ENCODE measurements at regions not wholly inside any gene's neighbourhood (a gene's known extent, or its start where the extent isn't known, plus 50 kb on each side); places are given as distances from the start of the nearest gene placed in this dataset.
"Not testable (repeated sequence)": the region's sequence is repeated elsewhere in the genome, so short reads cannot be mapped to it uniquely, and the experiment has no call there.

DNA sequence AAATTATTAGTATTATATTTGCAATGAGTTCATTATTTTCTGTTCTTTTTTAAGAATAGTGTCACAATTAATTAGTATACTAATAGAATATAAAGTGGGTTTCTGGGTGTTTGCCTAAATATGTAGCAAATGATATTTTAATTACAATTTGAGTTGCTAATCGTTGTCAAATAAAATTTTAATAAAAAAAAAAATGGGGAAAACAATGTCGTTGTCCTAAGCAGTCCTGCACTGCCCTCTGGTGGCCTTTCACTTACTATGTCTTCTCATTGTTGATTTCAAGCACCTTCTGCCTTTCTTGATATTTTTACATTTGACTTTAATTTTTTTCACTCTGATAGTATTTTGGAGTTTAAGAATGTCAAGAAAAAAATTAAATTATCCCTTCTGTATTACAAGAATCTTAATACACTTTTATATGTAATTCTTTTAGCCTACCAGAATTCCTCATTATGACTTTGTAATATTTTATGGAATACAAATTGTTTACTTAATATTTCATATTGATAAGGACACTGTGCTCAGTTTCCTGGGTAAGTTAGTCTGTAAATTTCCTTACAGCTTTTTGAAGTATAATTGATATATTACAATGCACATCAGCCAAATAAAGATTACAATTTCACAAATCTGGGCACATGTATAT, 104.5 kb upstream of the FMN2 start:
- Histone ChIP-seq H3K36me3 (no peaks in the 10 kb centered on the region), H3K4me3 (no peak overlapping the region), H3K27ac (no peak overlapping the region), H3K27me3 (no peaks in the 10 kb centered on the region), H3K9me3 (no peaks in the 10 kb centered on the region), H3K4me1 (ENCODE audit: insufficient read depth) (no peaks in the 10 kb centered on the region)
- intact Hi-C loops (cut with DNase I) = no loop called here
- DNase-seq = peak in 2 of 5 donors; percentile 40 to 41
- TF ChIP-seq POLR2A (IDR thresholded peaks at IDR 0.05) (no peak), EP300 (IDR thresholded peaks at IDR 0.05) (no peak)
- TF ChIP-seq, protein P1, sequence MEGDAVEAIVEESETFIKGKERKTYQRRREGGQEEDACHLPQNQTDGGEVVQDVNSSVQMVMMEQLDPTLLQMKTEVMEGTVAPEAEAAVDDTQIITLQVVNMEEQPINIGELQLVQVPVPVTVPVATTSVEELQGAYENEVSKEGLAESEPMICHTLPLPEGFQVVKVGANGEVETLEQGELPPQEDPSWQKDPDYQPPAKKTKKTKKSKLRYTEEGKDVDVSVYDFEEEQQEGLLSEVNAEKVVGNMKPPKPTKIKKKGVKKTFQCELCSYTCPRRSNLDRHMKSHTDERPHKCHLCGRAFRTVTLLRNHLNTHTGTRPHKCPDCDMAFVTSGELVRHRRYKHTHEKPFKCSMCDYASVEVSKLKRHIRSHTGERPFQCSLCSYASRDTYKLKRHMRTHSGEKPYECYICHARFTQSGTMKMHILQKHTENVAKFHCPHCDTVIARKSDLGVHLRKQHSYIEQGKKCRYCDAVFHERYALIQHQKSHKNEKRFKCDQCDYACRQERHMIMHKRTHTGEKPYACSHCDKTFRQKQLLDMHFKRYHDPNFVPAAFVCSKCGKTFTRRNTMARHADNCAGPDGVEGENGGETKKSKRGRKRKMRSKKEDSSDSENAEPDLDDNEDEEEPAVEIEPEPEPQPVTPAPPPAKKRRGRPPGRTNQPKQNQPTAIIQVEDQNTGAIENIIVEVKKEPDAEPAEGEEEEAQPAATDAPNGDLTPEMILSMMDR (IDR thresholded peaks at IDR 0.05) = no peak
- WGBS, 3 donors = 1 to 7% (median 2%) methylated on average over 2 of the region's 2 CpGs

DNA sequence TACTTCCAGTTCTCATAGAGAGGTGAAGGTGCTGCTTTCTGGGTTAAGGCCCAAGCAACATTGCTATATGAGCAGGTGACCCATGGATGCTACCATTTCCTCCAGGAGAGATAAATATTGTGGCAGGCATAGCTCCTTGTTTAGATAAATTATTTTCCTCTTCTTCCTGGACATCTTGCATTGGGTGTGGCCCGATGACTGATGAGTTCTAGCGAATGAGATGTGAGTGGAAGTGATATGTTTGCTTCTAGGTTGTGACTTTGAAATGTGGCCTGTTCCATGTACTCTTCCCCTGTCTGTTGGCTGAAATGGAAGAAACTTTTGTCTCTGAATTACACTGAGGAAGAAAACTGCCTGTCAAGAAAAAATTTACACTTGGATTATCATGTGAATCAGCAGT, 101.7 kb upstream of the FMN2 start:
- intact Hi-C loops (cut with DNase I) = no loop called here
- TF ChIP-seq EP300 (IDR thresholded peaks at IDR 0.05) = no peak
- TF ChIP-seq, protein P1 (IDR thresholded peaks at IDR 0.05) = no peak
- no peak for TF ChIP-seq POLR2A (IDR thresholded peaks at IDR 0.05)
- Histone ChIP-seq H3K27me3 (no peaks in the 10 kb centered on the region), H3K4me3 (no peak overlapping the region), H3K36me3 (no peaks in the 10 kb centered on the region), H3K9me3 (no peaks in the 10 kb centered on the region), H3K27ac (no peak overlapping the region), H3K4me1 (ENCODE audit: insufficient read depth) (no peaks in the 10 kb centered on the region)
- no peak for DNase-seq
- 69 to 88% (median 79%) methylated on average over 2 of the region's 2 CpGs for WGBS, 3 donors

- intact Hi-C loops (cut with DNase I); H3K9me3 ChIP-seq; H3K27ac ChIP-seq; H3K36me3 ChIP-seq; H3K4me1 ChIP-seq (ENCODE audit: insufficient read depth); H3K4me3 ChIP-seq; H3K27me3 ChIP-seq; DNase-seq: not testable (repeated sequence)
- WGBS, 3 donors = 77 to 81% (median 77%) methylated on average over 8 of the region's 8 CpGs
Measured at GRCh38 chr1:239992566-239992965, 99.1 kb upstream of the FMN2 start.

DNA sequence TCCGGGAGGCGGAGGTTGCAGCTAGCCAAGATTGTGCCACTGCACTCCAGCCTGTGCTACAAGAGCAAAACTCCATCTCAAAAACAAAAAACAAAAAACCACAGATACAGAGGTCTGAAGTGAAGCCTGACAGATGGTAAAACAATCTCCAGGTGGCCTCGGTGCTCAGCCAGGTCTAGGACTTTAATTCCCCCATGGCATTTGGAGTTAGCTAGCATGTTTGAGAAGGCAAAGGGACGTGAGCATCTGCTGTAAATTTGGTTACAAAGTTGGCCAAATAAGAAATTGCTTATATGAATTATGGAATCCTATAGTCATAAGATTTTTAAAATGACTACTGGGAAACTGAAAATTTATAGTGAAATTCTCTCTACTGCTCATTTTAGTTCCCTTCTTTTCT, 98.3 kb upstream of the FMN2 start:
- no peak for DNase-seq
- intact Hi-C loops (cut with DNase I) = no loop called here
- 65 to 69% (median 67%) methylated on average over 4 of the region's 4 CpGs for WGBS, 3 donors
- Histone ChIP-seq H3K4me3 (no peak overlapping the region), H3K27ac (no peak overlapping the region), H3K27me3 (no peaks in the 10 kb centered on the region), H3K9me3 (peaks cover 0 to 7% of the 10 kb centered on the region in 2 donors), H3K4me1 (ENCODE audit: insufficient read depth) (peaks cover 4% of the 10 kb centered on the region), H3K36me3 (no peaks in the 10 kb centered on the region)
- TF ChIP-seq EP300 (IDR thresholded peaks at IDR 0.05) (no peak), POLR2A (IDR thresholded peaks at IDR 0.05) (no peak)
- TF ChIP-seq, protein P1 (IDR thresholded peaks at IDR 0.05) = no peak

- no peaks in the 10 kb centered on the region for H3K27me3 ChIP-seq
Measured at GRCh38 chr1:239995281-239995680, 96.4 kb upstream of the FMN2 start.

More at GRCh38 chr1:239995281-239995680, 96.4 kb upstream of the FMN2 start:
- Histone ChIP-seq H3K4me1 (ENCODE audit: insufficient read depth) (peaks cover 4% of the 10 kb centered on the region), H3K4me3 (no peak overlapping the region), H3K27ac (no peak overlapping the region), H3K9me3 (peaks cover 0 to 7% of the 10 kb centered on the region in 2 donors), H3K36me3 (no peaks in the 10 kb centered on the region)
- TF ChIP-seq EP300 (IDR thresholded peaks at IDR 0.05) (no peak), POLR2A (IDR thresholded peaks at IDR 0.05) (no peak)
- TF ChIP-seq, protein P1 (IDR thresholded peaks at IDR 0.05) = no peak
- WGBS, 3 donors = 79 to 91% (median 85%) methylated on average over 3 of the region's 3 CpGs
- intact Hi-C loops (cut with DNase I) = no loop called here
- DNase-seq = no peak

All from ovary (tissue), 7 donors.